ENCODE measurements at regions not wholly inside any gene's neighbourhood (a gene's known extent, or its start where the extent isn't known, plus 50 kb on each side); places are given as distances from the start of the nearest gene placed in this dataset.
"Not testable (repeated sequence)": the region's sequence is repeated elsewhere in the genome, so short reads cannot be mapped to it uniquely, and the experiment has no call there.

DNA sequence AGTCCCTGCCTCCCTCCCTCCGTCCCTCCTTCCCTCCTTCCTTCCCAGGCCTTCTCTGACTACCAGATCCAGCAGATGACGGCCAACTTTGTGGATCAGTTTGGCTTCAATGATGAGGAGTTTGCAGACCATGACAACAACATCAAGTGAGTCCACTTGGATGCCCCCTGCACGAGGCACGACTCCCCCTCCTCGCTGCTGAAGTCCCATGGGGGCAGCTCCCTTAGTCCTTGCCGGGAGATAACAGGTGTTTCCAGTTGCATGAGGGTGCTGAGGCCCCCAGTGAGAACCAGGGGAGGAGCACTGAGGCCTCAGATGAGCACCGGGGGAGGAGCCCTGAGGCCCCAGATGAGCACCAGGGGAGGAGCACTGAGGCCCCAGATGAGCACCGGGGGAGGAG is 200.0 kb downstream of the LIPI start:
- TF ChIP-seq POLR2AphosphoS5 (IDR thresholded peaks at IDR 0.05; ENCODE audit: low read depth, low read length) (no peak), SIN3A (IDR thresholded peaks at IDR 0.05; ENCODE audit: borderline replicate concordance, insufficient read depth, low read depth, low read length) (no peak), TCF7L2 (IDR thresholded peaks at IDR 0.05; ENCODE audit: low read depth, low read length) (no peak)
- TF ChIP-seq, protein P1, sequence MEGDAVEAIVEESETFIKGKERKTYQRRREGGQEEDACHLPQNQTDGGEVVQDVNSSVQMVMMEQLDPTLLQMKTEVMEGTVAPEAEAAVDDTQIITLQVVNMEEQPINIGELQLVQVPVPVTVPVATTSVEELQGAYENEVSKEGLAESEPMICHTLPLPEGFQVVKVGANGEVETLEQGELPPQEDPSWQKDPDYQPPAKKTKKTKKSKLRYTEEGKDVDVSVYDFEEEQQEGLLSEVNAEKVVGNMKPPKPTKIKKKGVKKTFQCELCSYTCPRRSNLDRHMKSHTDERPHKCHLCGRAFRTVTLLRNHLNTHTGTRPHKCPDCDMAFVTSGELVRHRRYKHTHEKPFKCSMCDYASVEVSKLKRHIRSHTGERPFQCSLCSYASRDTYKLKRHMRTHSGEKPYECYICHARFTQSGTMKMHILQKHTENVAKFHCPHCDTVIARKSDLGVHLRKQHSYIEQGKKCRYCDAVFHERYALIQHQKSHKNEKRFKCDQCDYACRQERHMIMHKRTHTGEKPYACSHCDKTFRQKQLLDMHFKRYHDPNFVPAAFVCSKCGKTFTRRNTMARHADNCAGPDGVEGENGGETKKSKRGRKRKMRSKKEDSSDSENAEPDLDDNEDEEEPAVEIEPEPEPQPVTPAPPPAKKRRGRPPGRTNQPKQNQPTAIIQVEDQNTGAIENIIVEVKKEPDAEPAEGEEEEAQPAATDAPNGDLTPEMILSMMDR (IDR thresholded peaks at IDR 0.05) = no peak
- TF ChIP-seq, protein P2, sequence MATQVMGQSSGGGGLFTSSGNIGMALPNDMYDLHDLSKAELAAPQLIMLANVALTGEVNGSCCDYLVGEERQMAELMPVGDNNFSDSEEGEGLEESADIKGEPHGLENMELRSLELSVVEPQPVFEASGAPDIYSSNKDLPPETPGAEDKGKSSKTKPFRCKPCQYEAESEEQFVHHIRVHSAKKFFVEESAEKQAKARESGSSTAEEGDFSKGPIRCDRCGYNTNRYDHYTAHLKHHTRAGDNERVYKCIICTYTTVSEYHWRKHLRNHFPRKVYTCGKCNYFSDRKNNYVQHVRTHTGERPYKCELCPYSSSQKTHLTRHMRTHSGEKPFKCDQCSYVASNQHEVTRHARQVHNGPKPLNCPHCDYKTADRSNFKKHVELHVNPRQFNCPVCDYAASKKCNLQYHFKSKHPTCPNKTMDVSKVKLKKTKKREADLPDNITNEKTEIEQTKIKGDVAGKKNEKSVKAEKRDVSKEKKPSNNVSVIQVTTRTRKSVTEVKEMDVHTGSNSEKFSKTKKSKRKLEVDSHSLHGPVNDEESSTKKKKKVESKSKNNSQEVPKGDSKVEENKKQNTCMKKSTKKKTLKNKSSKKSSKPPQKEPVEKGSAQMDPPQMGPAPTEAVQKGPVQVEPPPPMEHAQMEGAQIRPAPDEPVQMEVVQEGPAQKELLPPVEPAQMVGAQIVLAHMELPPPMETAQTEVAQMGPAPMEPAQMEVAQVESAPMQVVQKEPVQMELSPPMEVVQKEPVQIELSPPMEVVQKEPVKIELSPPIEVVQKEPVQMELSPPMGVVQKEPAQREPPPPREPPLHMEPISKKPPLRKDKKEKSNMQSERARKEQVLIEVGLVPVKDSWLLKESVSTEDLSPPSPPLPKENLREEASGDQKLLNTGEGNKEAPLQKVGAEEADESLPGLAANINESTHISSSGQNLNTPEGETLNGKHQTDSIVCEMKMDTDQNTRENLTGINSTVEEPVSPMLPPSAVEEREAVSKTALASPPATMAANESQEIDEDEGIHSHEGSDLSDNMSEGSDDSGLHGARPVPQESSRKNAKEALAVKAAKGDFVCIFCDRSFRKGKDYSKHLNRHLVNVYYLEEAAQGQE (IDR thresholded peaks at IDR 0.05; ENCODE audit: insufficient read depth in 1 of 2, low read depth in 2 of 2, low read length in 1 of 2) = no peak
- no TSS peak for BruUV-seq (replicated peaks)
- POLR2A ChIA-PET = no interaction called here

DNA sequence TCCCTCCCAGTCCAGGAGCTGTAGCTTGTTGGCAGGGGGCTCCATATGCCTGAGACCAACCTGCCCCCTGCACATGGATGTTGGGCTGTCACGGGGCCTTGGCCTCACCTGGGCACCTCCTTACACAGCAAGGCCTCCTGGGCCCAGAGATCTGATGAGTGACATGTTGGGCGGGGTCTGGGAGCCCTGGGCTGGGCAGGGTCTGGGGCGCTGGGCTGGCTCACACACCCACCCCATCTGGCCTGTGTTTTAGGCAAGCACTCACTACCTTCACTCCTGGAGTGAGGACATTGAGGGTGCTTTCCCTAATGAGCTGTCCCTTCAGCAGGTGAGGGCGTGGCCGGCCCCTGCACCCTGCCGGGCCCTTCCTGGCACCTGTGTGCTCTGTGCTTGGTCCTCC is 200.8 kb downstream of the LIPI start:
- H3K27me3 ChIP-seq (ENCODE audit: control insufficient read depth, insufficient read depth, low read length); H3K36me3 ChIP-seq (ENCODE audit: control insufficient read depth, insufficient read depth, low read length); H3K4me1 ChIP-seq (ENCODE audit: control insufficient read depth, insufficient read depth, low read length); H3K4me3 ChIP-seq (ENCODE audit: low read depth in 2 of 2, low read length in 2 of 2); H3K9me3 ChIP-seq (ENCODE audit: control insufficient read depth, insufficient read depth, low read depth, low read length); in situ Hi-C loops (cut with HindIII; ENCODE audit: low pct_unique_long_range_greater_than_20kb, low sequenced_read_pairs); H3K27ac ChIP-seq (ENCODE audit: low read length); DNase-seq (ENCODE audit: low read depth, low spot score); CTCF ChIA-PET; intact Hi-C loops (cut with micrococcal nuclease; ENCODE audit: unreplicated experiment); BruUV-seq (replicated peaks); POLR2A ChIA-PET; ATAC-seq: not testable (repeated sequence)

More for the DNA sequence above, 200.0 kb downstream of the LIPI start:
- H3K4me3 ChIP-seq (ENCODE audit: low read depth in 2 of 2, low read length in 2 of 2) = no peak overlapping the region
- intact Hi-C loops (cut with micrococcal nuclease; ENCODE audit: unreplicated experiment) (no loop called here), in situ Hi-C loops (cut with HindIII; ENCODE audit: low pct_unique_long_range_greater_than_20kb, low sequenced_read_pairs) (no loop called here)
- no peaks in the 10 kb centered on the region for H3K36me3 ChIP-seq (ENCODE audit: control insufficient read depth, insufficient read depth, low read length)
- H3K27ac ChIP-seq (ENCODE audit: low read length) = no peak overlapping the region
- ATAC-seq (no peak), DNase-seq (ENCODE audit: low read depth, low spot score) (no peak)
- H3K27me3 ChIP-seq (ENCODE audit: control insufficient read depth, insufficient read depth, low read length) = no peaks in the 10 kb centered on the region
- CTCF ChIA-PET = no interaction called here
- H3K9me3 ChIP-seq (ENCODE audit: control insufficient read depth, insufficient read depth, low read depth, low read length) = no peaks in the 10 kb centered on the region
- H3K4me1 ChIP-seq (ENCODE audit: control insufficient read depth, insufficient read depth, low read length) = no peaks in the 10 kb centered on the region

DNA sequence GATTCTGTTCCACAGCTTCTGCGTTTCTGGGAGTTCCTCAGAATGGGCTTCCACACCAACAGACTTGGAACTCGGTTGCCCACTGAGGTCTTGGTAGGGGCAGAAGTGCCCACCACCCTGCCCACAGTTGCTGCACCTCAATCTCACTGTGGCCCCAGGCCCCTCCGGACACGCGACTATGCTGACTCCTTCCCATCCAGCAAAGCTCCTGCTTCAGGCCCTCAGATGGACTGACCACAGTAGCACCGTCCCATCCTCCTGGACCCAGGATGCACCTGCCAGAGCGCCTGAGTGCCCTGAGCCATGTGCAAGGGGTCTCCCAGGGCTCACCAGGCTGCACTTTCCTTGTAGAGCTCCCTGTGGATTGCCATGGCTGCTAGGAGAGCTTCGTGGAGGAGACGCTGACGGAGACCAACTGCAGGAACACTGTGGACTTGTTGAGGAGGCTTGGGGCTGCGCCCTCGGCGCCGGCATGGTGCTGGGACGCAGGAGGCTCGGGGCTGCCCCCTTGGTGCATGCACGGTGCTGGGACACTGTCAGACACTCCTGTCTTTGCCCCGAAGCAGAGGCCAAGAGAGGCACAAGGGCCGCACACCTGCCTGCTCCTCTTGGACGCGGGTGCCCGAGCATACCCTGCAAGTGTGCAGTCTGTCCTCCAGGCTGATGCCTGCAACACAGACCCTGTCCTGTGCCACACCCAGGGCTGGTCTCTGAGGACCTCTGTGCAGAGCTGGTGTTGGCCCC is 201.3 kb downstream of the LIPI start:
- POLR2A ChIA-PET; ATAC-seq; DNase-seq (ENCODE audit: low read depth, low spot score); H3K27ac ChIP-seq (ENCODE audit: low read length); intact Hi-C loops (cut with micrococcal nuclease; ENCODE audit: unreplicated experiment); BruUV-seq (replicated peaks); H3K4me3 ChIP-seq (ENCODE audit: low read depth in 2 of 2, low read length in 2 of 2); H3K36me3 ChIP-seq (ENCODE audit: control insufficient read depth, insufficient read depth, low read length); in situ Hi-C loops (cut with HindIII; ENCODE audit: low pct_unique_long_range_greater_than_20kb, low sequenced_read_pairs); H3K4me1 ChIP-seq (ENCODE audit: control insufficient read depth, insufficient read depth, low read length); H3K27me3 ChIP-seq (ENCODE audit: control insufficient read depth, insufficient read depth, low read length); H3K9me3 ChIP-seq (ENCODE audit: control insufficient read depth, insufficient read depth, low read depth, low read length); CTCF ChIA-PET: not testable (repeated sequence)

DNA sequence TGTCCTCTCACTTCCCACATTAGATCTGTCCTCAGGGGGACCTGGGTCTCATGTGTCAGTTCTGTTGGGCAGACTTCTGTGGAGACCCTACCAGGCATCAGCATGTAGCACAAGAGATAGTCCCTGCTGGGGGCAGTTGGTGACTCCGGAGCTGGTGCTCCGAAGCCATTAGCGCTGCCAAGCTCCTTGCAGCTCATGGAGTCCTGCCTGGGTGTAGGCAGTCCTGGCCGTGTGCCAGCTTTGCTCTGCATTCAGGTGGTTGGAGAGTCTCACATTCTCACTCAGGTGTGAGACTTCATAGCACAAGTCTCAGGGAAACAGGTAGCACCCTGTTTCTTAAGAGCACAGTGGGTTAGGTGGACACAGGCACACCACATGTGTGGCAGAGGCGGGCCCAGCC is 202.3 kb downstream of the LIPI start:
- ATAC-seq; POLR2A ChIA-PET; H3K27me3 ChIP-seq (ENCODE audit: control insufficient read depth, insufficient read depth, low read length); BruUV-seq (replicated peaks); H3K9me3 ChIP-seq (ENCODE audit: control insufficient read depth, insufficient read depth, low read depth, low read length); H3K4me3 ChIP-seq (ENCODE audit: low read depth in 2 of 2, low read length in 2 of 2); H3K36me3 ChIP-seq (ENCODE audit: control insufficient read depth, insufficient read depth, low read length); DNase-seq (ENCODE audit: low read depth, low spot score); H3K4me1 ChIP-seq (ENCODE audit: control insufficient read depth, insufficient read depth, low read length); in situ Hi-C loops (cut with HindIII; ENCODE audit: low pct_unique_long_range_greater_than_20kb, low sequenced_read_pairs); CTCF ChIA-PET; H3K27ac ChIP-seq (ENCODE audit: low read length); intact Hi-C loops (cut with micrococcal nuclease; ENCODE audit: unreplicated experiment): not testable (repeated sequence)

DNA sequence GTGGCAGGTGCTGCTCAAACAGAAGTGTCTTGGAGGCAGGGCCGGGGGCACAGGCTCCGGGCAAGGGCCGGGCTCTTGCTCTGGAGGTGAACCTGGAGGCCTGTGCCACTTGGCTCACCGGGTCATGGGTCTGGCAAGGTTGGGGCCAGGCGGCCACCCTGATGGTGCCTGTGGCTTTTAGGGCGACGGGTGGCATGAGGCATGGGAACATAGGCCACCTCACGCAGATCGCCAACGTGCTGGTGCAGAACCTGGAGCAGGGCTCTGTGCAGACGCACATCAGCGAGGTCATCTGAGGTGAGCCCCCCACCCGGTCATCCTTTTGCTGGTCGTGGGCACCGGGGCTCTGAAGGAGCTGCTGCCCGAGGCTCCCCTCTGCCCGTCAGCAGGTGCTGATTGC is 202.7 kb downstream of the LIPI start:
- CTCF ChIA-PET; POLR2A ChIA-PET; intact Hi-C loops (cut with micrococcal nuclease; ENCODE audit: unreplicated experiment); DNase-seq (ENCODE audit: low read depth, low spot score); H3K9me3 ChIP-seq (ENCODE audit: control insufficient read depth, insufficient read depth, low read depth, low read length); BruUV-seq (replicated peaks); H3K36me3 ChIP-seq (ENCODE audit: control insufficient read depth, insufficient read depth, low read length); H3K27me3 ChIP-seq (ENCODE audit: control insufficient read depth, insufficient read depth, low read length); ATAC-seq; in situ Hi-C loops (cut with HindIII; ENCODE audit: low pct_unique_long_range_greater_than_20kb, low sequenced_read_pairs); H3K4me1 ChIP-seq (ENCODE audit: control insufficient read depth, insufficient read depth, low read length); H3K27ac ChIP-seq (ENCODE audit: low read length); H3K4me3 ChIP-seq (ENCODE audit: low read depth in 2 of 2, low read length in 2 of 2): not testable (repeated sequence)

Measured in Panc1 (cell line).